Fibroblast of lung (primary cell): ENCODE measurements at regions not wholly inside any gene's neighbourhood (a gene's known extent, or its start where the extent isn't known, plus 50 kb on each side); places are given as distances from the start of the nearest gene placed in this dataset.
"Not testable (repeated sequence)": the region's sequence is repeated elsewhere in the genome, so short reads cannot be mapped to it uniquely, and the experiment has no call there.

Source experiments
- EZH2 ChIP-seq: IDR thresholded peaks from 2 replicates; pipeline ENCODE4 v1.5.1; 2012; ENCODE audit warnings: low read length, control low read depth, mild to moderate bottlenecking; ENCODE audit errors: missing control alignments
- TF ChIP-seq, protein P1 (sequence below), 2 donors: IDR thresholded peaks in 1 of 2; conservative IDR thresholded peaks in 1 of 2; 1 replicate in 1 of 2; 2 replicates in 1 of 2; pipeline ENCODE4 v1.5.1; 2011 to 2012; ENCODE audit warnings: low read length in 2 of 2, control low read depth in 1 of 2, inconsistent platforms in 1 of 2, low read depth in 1 of 2, mild to moderate bottlenecking in 1 of 2

DNA sequence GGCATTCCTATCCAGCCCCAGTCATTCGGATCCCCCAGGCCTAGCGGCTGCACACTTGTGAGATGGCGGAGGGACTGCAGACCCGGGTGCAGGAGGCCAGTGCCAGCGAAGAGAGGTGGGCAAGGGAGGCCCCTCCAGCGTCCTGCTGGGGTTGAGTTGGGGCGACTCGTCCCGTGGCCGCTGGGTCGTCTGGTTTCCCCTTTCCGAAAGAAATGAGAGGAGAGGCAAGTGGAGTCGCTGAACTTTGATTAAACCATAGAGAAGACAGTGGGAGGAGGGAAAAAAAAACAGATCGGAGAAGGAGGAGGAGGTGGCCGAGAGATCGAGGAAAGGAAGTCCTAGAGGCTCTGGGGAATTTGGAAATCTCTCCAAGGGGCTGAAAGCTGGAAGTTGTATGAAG lies 465.2 kb upstream of the ZNG1F start:
- TF ChIP-seq, protein P1, sequence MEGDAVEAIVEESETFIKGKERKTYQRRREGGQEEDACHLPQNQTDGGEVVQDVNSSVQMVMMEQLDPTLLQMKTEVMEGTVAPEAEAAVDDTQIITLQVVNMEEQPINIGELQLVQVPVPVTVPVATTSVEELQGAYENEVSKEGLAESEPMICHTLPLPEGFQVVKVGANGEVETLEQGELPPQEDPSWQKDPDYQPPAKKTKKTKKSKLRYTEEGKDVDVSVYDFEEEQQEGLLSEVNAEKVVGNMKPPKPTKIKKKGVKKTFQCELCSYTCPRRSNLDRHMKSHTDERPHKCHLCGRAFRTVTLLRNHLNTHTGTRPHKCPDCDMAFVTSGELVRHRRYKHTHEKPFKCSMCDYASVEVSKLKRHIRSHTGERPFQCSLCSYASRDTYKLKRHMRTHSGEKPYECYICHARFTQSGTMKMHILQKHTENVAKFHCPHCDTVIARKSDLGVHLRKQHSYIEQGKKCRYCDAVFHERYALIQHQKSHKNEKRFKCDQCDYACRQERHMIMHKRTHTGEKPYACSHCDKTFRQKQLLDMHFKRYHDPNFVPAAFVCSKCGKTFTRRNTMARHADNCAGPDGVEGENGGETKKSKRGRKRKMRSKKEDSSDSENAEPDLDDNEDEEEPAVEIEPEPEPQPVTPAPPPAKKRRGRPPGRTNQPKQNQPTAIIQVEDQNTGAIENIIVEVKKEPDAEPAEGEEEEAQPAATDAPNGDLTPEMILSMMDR (conservative IDR thresholded peaks at IDR 0.05 in 1 of 2, IDR thresholded peaks at IDR 0.05 in 1 of 2; ENCODE audit: low read depth in 1 of 2, low read length in 2 of 2) = not testable (repeated sequence)
- TF ChIP-seq EZH2 = not testable (repeated sequence)
